GM21423 (cell line): ENCODE measurements at regions not wholly inside any gene's neighbourhood (a gene's known extent, or its start where the extent isn't known, plus 50 kb on each side); places are given as distances from the start of the nearest gene placed in this dataset.

Source experiments
- ATAC-seq: cut with Tn5 transposase; IDR thresholded peaks from one replicate; pipeline ENCODE4 v1.9.1; 2021; ENCODE audit warnings: mild to moderate bottlenecking, moderate library complexity; ENCODE audit not compliant: unreplicated experiment

- ATAC-seq = no peak
Measured at GRCh38 chr9:78491402-78491801, 194.5 kb downstream of the PSAT1 start.

GRCh38 chr9:78493166-78493742 is 196.3 kb downstream of the PSAT1 start:
- ATAC-seq = no peak

GRCh38 chr9:78502566-78502965 is 205.6 kb downstream of the PSAT1 start:
- no peak for ATAC-seq

- no peak for ATAC-seq
Measured at GRCh38 chr9:78505546-78505945, 208.6 kb downstream of the PSAT1 start.

- ATAC-seq = no peak
Measured at GRCh38 chr9:78507037-78507436, 210.1 kb downstream of the PSAT1 start.

- no peak for ATAC-seq
Measured at GRCh38 chr9:78510035-78510434, 213.1 kb downstream of the PSAT1 start.

- no peak for ATAC-seq
Measured at GRCh38 chr9:78515108-78515507, 218.2 kb downstream of the PSAT1 start.

GRCh38 chr9:78519786-78520185 is 222.9 kb downstream of the PSAT1 start:
- ATAC-seq = no peak

GRCh38 chr9:78521680-78522079 is 224.8 kb downstream of the PSAT1 start:
- ATAC-seq = no peak

GRCh38 chr9:78525986-78526560 is 229.1 kb downstream of the PSAT1 start:
- no peak for ATAC-seq

- ATAC-seq = no peak
Measured at GRCh38 chr9:78533500-78533899, 236.6 kb downstream of the PSAT1 start.

- no peak for ATAC-seq
Measured at GRCh38 chr9:78539188-78539587, 242.3 kb downstream of the PSAT1 start.

- no peak for ATAC-seq
Measured at GRCh38 chr9:78539904-78540303, 243.0 kb downstream of the PSAT1 start.

- no peak for ATAC-seq
Measured at GRCh38 chr9:78541868-78542443, 245.0 kb downstream of the PSAT1 start.

- ATAC-seq = no peak
Measured at GRCh38 chr9:78542491-78543181, 245.7 kb downstream of the PSAT1 start.

- no peak for ATAC-seq
Measured at GRCh38 chr9:78543353-78543752, 246.4 kb downstream of the PSAT1 start.

GRCh38 chr9:78544230-78544629 is 247.3 kb downstream of the PSAT1 start:
- no peak for ATAC-seq

GRCh38 chr9:78547831-78548230 is 250.9 kb downstream of the PSAT1 start:
- ATAC-seq = no peak

- no peak for ATAC-seq
Measured at GRCh38 chr9:78548670-78549069, 251.7 kb downstream of the PSAT1 start.

- no peak for ATAC-seq
Measured at GRCh38 chr9:78549711-78550110, 252.8 kb downstream of the PSAT1 start.

GRCh38 chr9:78552802-78553201 is 255.9 kb downstream of the PSAT1 start:
- no peak for ATAC-seq

- ATAC-seq = no peak
Measured at GRCh38 chr9:78557540-78557939, 260.6 kb downstream of the PSAT1 start.
